ENCODE measurements at regions not wholly inside any gene's neighbourhood (a gene's known extent, or its start where the extent isn't known, plus 50 kb on each side); places are given as distances from the start of the nearest gene placed in this dataset.

GRCh38 chr12:14262771-14263511, 102.5 kb upstream of the ATF7IP start:
- no peaks in the 10 kb centered on the region for H3K27me3 ChIP-seq (ENCODE audit: low read length)
- H3K9ac ChIP-seq (ENCODE audit: low read length): no peak overlapping the region
- intact Hi-C loops (cut with micrococcal nuclease): no loop called here
- ATAC-seq (no peak), DNase-seq (no peak)
- H3K4me2 ChIP-seq (ENCODE audit: low read length): no peak overlapping the region
- H3K4me1 ChIP-seq (ENCODE audit: insufficient read depth, low read length): peaks cover 31% of the 10 kb centered on the region
- no TSS peak for BruUV-seq (replicated peaks)
- H3K79me2 ChIP-seq (ENCODE audit: low read length): no peaks in the 10 kb centered on the region
- no peak overlapping the region for H3K27ac ChIP-seq (ENCODE audit: low read length)
- H3K9me3 ChIP-seq (ENCODE audit: low read length): no peaks in the 10 kb centered on the region
- no peak overlapping the region for H3K4me3 ChIP-seq (ENCODE audit: low read length)
- no peaks in the 10 kb centered on the region for H3F3A ChIP-seq (ENCODE audit: low read length, unreplicated experiment)
- no peaks in the 10 kb centered on the region for H3K9me2 ChIP-seq (replicated peaks; ENCODE audit: low read length)
- no peaks in the 10 kb centered on the region for H4K20me1 ChIP-seq (ENCODE audit: low read length)
- no peak for TF ChIP-seq EZH2 (IDR thresholded peaks at IDR 0.05; ENCODE audit: low read length, unreplicated experiment)
- TF ChIP-seq CTCF (conservative IDR thresholded peaks at IDR 0.05; ENCODE audit: low read depth, low read length): no peak
- TF ChIP-seq EZH2phosphoT487 (IDR thresholded peaks at IDR 0.05; ENCODE audit: borderline replicate concordance, low read length): no peak
- H3K36me3 ChIP-seq (ENCODE audit: low read depth, low read length): no peaks in the 10 kb centered on the region
- ChIA-PET POLR2A (ENCODE audit: unreplicated experiment) (no interaction called here), CTCF (interaction anchor here (0.6 kb wide), 1 partner anchor 25 kb away, joined by 6 read pairs; no protein-coding TSS in a partner anchor)
- H2AFZ ChIP-seq (ENCODE audit: low read length): no peak overlapping the region

GRCh38 chr12:14263742-14264141, 101.7 kb upstream of the ATF7IP start:
- H4K20me1 ChIP-seq (ENCODE audit: low read length): no peaks in the 10 kb centered on the region
- H3K27me3 ChIP-seq (ENCODE audit: low read length): no peaks in the 10 kb centered on the region
- CTCF ChIA-PET: interaction anchor here (0.6 kb wide), 1 partner anchor 26 kb away, joined by 6 read pairs; no protein-coding TSS in a partner anchor
- intact Hi-C loops (cut with micrococcal nuclease): no loop called here
- no peak for TF ChIP-seq CTCF (conservative IDR thresholded peaks at IDR 0.05; ENCODE audit: low read depth, low read length)
- no peak for TF ChIP-seq EZH2phosphoT487 (IDR thresholded peaks at IDR 0.05; ENCODE audit: borderline replicate concordance, low read length)
- no peak for TF ChIP-seq EZH2 (IDR thresholded peaks at IDR 0.05; ENCODE audit: low read length, unreplicated experiment)
- H3K27ac ChIP-seq (ENCODE audit: low read length): no peak overlapping the region
- no peak overlapping the region for H2AFZ ChIP-seq (ENCODE audit: low read length)
- H3K36me3 ChIP-seq (ENCODE audit: low read depth, low read length): no peaks in the 10 kb centered on the region
- POLR2A ChIA-PET (ENCODE audit: unreplicated experiment): no interaction called here
- H3K9ac ChIP-seq (ENCODE audit: low read length): no peak overlapping the region
- no peaks in the 10 kb centered on the region for H3K79me2 ChIP-seq (ENCODE audit: low read length)
- H3F3A ChIP-seq (ENCODE audit: low read length, unreplicated experiment): no peaks in the 10 kb centered on the region
- peak; percentile 20 for DNase-seq
- H3K9me3 ChIP-seq (ENCODE audit: low read length): no peaks in the 10 kb centered on the region
- no peak overlapping the region for H3K4me3 ChIP-seq (ENCODE audit: low read length)
- no peak for ATAC-seq
- BruUV-seq (replicated peaks): no TSS peak
- H3K4me2 ChIP-seq (ENCODE audit: low read length): no peak overlapping the region
- H3K9me2 ChIP-seq (replicated peaks; ENCODE audit: low read length): no peaks in the 10 kb centered on the region
- peaks cover 23% of the 10 kb centered on the region for H3K4me1 ChIP-seq (ENCODE audit: insufficient read depth, low read length)

- intact Hi-C loops (cut with micrococcal nuclease): no loop called here
- DNase-seq (peak; percentile 48), ATAC-seq (no peak)
- no peaks in the 10 kb centered on the region for H3K27me3 ChIP-seq (ENCODE audit: low read length)
- no peak overlapping the region for H3K4me3 ChIP-seq (ENCODE audit: low read length)
- H3K4me2 ChIP-seq (ENCODE audit: low read length): no peak overlapping the region
- H3K27ac ChIP-seq (ENCODE audit: low read length): no peak overlapping the region
- H3K9me3 ChIP-seq (ENCODE audit: low read length): no peaks in the 10 kb centered on the region
- H2AFZ ChIP-seq (ENCODE audit: low read length): no peak overlapping the region
- H3K79me2 ChIP-seq (ENCODE audit: low read length): no peaks in the 10 kb centered on the region
- ChIA-PET CTCF (no interaction called here), POLR2A (ENCODE audit: unreplicated experiment) (no interaction called here)
- BruUV-seq (replicated peaks): no TSS peak
- H3F3A ChIP-seq (ENCODE audit: low read length, unreplicated experiment): no peaks in the 10 kb centered on the region
- H3K9me2 ChIP-seq (replicated peaks; ENCODE audit: low read length): no peaks in the 10 kb centered on the region
- H4K20me1 ChIP-seq (ENCODE audit: low read length): no peaks in the 10 kb centered on the region
- TF ChIP-seq EZH2phosphoT487 (IDR thresholded peaks at IDR 0.05; ENCODE audit: borderline replicate concordance, low read length): no peak
- TF ChIP-seq EZH2 (IDR thresholded peaks at IDR 0.05; ENCODE audit: low read length, unreplicated experiment): no peak
- TF ChIP-seq CTCF (conservative IDR thresholded peaks at IDR 0.05; ENCODE audit: low read depth, low read length): no peak
- H3K36me3 ChIP-seq (ENCODE audit: low read depth, low read length): no peaks in the 10 kb centered on the region
- no peak overlapping the region for H3K9ac ChIP-seq (ENCODE audit: low read length)
- H3K4me1 ChIP-seq (ENCODE audit: insufficient read depth, low read length): peaks cover 22% of the 10 kb centered on the region
These were observed 101.2 kb upstream of the ATF7IP start for GRCh38 chr12:14264316-14264715.
